HG02678 (cell line): ENCODE measurements at regions not wholly inside any gene's neighbourhood (a gene's known extent, or its start where the extent isn't known, plus 50 kb on each side); places are given as distances from the start of the nearest gene placed in this dataset.

Experiments used
- ATAC-seq: cut with Tn5 transposase; IDR thresholded peaks from one replicate; pipeline ENCODE4 v1.9.1; 2021; ENCODE audit warnings: mild to moderate bottlenecking, moderate library complexity; ENCODE audit not compliant: unreplicated experiment

DNA sequence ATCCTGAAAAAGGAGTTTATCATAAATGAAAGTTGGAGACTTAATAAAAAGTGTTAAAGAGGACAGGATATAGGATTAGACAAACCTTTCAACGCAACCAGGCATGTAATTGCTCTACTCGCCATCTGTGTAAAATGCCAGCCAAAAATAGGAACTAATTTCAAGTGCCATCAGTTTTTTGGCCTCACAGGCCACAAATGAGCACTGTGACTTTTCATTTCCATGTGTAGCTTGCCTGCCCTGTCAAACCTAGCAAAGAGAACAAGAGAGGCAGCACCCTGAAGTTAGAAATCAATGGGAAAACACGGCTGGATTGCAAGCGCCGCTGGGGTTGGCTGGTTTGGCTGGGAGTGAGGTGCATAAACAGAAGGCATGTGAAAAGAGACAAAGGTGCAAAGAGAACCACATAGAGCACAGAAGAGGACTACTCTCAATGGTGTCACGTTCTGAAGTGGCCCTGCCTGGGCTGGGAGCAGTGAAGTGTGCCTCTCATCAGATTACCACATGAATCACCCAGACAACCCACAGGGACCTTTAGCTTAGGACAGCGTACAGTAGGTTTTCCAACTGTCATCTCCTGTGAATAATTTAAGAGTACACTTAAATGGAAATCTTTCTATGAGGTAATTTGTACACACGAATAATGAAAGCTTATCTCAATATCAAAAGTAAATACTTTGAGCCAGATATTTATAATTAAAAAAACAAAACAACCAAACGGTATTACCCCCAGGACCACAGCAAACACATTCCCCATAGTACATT is 78.0 kb upstream of the NHSL1 start:
- ATAC-seq, result no peak

DNA sequence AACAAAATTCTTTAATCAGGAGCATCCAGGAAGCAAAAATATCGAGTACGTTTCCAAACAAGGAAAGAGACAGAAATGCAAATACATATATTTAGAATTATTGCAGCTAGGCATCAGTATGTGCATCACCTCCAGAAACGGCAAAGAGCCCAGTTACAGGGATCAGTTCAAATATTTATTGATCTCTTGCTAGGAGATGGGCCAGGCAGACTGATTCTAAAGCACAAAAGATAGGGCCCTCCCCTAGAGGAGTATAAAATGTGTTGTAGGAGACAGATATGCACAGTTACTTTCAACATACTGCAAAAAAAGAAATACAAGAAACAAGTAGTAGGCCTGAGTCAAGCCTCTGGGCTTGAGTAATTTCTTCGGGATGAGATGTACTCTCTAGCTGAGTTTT is 80.7 kb upstream of the NHSL1 start:
- ATAC-seq, result no peak

- no peak for ATAC-seq
Observed at GRCh38 chr6:138580801-138581200, 81.5 kb upstream of the NHSL1 start.

DNA sequence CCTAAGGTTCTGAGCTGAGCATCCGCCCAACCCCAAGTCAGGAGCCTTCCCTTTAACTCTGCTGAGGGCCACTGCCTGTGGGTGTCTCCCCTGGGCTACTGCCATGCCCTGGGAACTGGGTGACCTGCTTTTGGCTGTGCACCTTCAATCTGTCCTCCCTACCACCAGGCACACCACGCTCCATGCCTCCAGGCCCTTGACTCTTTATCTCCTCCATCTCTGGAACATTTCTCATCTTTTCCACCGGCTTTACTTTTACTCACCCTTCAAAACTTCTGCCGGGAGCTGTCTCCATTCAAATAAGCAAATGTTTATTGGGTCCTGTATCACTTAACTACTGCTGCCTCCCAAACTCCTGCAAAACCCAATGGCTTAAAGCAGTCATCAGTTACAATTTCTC is 83.3 kb upstream of the NHSL1 start:
- no peak for ATAC-seq

DNA sequence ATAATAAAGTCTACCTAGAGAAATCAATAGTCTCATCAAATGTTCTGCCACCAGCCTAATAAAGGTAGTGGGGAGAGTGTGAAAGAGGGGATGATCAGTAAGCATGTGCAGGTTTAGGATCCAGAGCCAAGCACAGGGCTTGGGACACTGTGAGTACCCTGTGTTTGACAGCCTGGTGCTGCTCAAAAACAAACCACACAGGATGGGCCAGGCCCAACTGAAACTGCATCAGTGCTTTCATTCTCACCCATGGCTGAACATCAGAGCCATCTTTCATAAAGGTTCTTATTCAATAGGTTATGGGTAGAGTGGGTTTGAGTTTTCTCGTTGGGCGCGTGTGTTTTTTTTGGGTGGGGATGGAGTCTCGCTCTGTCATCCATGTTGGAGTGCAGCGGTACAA is 87.3 kb upstream of the NHSL1 start:
- ATAC-seq, result peak; percentile 53

DNA sequence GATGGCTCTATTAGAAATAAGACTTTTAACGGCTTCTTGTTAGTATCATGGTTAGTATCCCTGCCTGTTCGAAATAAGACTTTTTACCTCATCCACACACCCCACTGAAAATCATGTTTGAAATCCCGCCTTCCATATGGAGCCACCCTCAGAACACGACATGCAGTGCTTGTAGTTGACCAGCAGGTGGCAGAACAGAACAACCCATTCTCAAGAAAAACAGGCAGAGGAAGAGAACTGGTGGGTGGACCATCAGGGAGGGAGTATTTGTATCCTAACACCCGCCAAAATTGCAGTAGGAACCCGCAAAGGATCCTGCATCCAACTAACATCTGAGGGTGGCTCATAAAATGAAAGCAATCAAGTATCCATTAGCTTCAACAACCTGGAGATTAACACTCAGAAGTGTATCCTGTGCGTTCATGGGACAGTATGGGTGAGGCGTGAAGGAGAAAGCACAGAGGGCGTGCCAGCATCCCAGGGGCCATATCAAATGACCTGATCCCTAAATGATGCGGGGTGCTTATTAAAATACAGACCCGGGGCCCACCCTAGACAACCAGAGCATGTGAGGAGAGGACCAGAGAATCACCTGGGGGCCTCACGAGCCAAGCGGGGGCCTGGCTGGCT is 89.6 kb upstream of the NHSL1 start:
- ATAC-seq, result no peak

GRCh38 chr6:138590796-138591709 is 91.8 kb upstream of the NHSL1 start:
- no peak for ATAC-seq

DNA sequence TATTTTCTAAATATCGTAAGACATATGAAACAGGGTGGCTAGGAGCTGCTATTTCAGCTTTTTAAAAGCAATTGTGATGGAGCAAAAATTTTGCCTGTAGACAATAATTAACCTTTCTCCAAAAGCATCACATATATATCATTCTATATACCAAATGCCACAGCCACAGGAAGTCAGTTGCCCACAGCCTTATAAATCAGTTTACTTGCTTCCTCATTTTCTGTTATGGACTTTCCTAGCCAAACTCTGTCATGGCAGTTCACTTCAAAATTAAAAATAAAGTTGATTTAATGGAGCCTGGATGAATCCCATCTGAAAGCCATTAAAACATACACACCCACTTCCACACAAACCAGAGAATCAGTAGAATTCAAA is 93.4 kb upstream of the NHSL1 start:
- ATAC-seq, result peak; percentile 74

- ATAC-seq, result peak; percentile 67
Observed at GRCh38 chr6:138593124-138593877, 94.0 kb upstream of the NHSL1 start.

- no peak for ATAC-seq
Observed at GRCh38 chr6:138593909-138594757, 94.8 kb upstream of the NHSL1 start.

GRCh38 chr6:138594758-138595140 is 95.5 kb upstream of the NHSL1 start:
- ATAC-seq, result no peak

DNA sequence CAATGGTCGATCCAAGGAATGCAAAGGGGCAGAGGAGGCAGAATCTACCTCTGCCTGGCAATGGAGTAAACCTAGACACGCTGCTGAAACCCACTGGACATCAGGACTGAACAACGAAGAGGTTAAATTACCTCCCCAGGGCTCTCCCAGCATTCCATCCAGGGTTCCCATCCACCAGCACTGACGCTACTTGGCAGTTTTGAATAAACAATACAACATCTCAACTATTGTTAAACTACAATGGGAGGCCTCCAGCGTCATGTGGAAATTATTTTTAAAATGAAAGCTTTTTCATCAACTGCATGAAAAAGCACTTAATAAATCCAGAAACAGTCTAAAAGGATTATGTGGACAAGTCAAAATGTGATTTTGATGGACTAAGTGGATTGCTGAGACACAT is 96.8 kb upstream of the NHSL1 start:
- no peak for ATAC-seq

- ATAC-seq, result no peak
Observed at GRCh38 chr6:138596591-138596990, 97.3 kb upstream of the NHSL1 start.

DNA sequence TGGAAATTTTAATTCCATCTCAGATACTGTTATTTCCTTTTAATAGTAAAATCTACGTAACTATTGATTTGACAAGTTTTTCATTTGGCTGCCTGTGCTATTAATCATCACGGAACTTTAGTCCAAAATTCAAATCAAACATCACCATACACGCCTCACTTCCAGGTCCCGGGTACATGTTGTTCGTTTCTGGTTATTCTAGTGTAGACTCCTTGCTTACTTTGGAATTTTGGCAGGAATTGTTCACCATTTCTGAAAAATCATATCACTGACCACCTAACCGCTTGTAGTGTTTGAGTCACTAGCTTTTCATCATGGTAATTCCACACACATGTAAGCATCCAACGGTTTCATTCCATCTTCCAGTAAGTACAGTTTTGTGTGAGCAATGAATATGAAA is 98.0 kb upstream of the NHSL1 start:
- no peak for ATAC-seq

- no peak for ATAC-seq
Observed at GRCh38 chr6:138598562-138599173, 99.4 kb upstream of the NHSL1 start.

DNA sequence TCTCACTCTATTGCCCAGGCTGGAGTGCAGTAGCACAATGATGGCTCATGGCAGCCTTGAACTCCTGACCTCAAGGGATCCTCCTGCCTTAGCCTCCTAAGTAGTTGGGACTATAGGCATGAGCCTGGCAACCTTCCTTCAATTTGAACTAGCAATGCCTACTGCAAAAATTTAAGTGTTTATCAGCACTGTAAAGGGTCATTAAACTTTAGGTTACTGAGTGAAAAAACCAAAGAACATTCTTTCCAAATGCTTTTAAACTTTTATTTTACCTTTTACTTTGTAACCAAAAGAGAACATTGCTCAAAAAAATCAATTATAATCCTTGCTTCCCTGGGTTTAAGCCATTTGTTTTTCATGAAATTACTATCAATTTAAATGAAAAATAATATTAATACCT is 101.0 kb upstream of the NHSL1 start:
- ATAC-seq, result no peak

- no peak for ATAC-seq
Observed at GRCh38 chr6:138600726-138601125, 101.4 kb upstream of the NHSL1 start.

- ATAC-seq, result no peak
Observed at GRCh38 chr6:138601128-138601527, 101.8 kb upstream of the NHSL1 start.

- ATAC-seq, result no peak
Observed at GRCh38 chr6:138605958-138606357, 106.7 kb upstream of the NHSL1 start.
